ENCODE measurements at regions not wholly inside any gene's neighbourhood (a gene's known extent, or its start where the extent isn't known, plus 50 kb on each side); places are given as distances from the start of the nearest gene placed in this dataset.
"Not testable (repeated sequence)": the region's sequence is repeated elsewhere in the genome, so short reads cannot be mapped to it uniquely, and the experiment has no call there.

DNA sequence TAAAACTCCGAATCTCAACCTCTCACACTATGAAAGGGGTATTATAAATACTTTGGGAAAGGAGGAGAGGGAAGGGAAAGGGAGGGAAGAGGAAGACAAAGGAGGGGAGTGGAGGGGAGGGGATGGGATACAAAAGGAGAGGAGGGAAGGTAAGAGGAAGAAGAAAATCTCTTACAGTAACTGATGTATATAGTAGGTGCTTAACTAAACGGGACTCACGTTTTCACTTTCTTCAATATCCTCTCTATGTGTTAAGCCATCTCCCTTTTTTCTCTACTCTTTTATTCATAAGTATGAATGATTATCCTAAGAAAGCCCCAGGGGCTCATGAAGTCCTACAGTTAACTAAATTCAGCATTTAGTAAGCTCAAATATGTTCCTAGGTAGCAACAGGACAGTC, 729.6 kb upstream of the NR2F2 start:
- DNase-seq, result no peak

DNA sequence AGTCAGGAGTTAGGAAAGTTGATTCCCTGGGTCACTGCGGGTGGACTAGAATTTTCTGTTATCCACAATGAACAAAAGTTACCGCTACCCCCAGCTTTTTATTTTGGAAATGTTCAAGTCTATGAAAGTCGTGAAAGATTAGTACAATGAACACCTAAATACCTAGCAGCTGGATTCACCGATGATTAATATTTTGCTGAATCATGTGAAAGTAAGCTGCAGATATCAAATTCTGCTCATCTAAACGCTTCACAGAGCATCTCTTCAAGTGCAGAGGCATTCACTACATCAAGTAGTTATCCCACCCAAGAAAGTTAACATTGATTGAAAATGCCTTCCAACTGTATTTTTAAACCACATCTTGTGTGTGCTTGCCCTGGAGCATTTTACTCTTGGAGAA, 729.0 kb upstream of the NR2F2 start:
- no peak for DNase-seq

DNA sequence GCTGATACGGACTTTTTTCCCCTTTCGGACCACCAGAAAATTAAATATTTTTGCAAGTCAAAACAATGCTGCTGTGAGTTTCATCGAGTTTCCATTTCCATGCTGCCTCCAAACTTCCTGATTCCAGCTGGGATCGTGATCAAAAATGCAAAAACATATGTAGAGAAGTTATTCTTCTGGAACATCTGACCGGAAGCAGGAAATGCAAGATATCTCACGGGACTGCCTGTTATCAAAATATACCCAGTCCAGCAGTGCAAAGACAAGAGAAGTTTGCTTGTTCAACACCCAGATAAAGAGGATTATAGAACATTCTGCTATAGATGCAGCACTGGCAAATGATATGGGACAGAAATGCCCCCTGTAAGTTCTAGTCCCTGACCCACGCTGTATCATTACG, 726.7 kb upstream of the NR2F2 start:
- no peak for DNase-seq

DNA sequence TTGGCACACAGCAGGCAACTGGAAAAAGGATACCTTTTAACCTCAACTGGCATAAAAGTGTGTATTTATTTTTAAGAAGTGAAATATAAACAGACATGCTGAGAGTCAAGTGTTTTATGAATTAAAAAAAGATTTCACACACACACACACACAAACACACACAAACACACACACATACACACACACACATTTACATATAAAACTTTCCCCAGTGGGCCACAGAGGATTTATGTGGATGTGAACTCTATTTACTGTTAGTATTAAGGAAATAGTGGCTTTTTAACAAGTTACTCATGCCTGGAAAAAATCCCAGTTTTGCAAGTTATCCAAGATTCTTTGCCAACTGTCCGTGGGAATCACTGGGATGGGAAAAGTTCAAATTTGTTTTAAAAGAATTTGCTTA, 725.9 kb upstream of the NR2F2 start:
- no peak for DNase-seq

DNA sequence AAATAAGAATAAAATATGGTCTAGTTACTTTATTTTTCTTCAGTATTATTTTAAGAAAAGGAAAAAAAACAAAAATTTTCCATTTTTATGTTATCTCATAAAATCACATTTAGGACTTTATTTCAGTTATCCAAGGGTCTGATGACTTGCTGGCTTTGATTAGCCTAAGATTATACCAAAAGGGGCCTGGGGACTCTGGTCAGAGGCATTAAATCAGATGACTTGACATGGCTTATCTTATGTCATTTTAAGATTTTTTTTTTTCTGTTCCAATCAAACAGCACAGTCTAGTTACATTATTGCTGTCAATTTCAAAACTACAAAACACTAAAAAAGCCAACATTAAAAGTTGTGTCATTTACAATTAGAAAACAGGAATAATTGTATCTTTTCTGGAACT, 725.4 kb upstream of the NR2F2 start:
- DNase-seq, result no peak

DNA sequence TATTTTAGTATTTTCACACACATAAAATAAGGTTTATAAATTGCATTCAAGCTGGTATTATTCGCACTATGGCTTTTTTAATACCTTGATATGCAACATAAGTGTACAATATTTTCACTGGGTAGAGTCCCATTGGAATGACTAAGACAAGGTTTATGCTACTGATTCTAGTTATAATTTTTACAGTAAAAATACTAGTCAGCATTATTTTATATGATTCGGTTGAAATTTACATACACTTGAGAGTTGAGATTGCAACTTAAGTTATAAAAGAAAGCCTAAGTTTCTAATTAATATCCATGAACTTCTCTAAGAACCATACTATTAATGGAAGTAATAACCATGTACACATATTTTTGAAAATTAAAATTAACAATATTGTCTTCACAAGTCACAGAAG, 723.9 kb upstream of the NR2F2 start:
- DNase-seq, result no peak

DNA sequence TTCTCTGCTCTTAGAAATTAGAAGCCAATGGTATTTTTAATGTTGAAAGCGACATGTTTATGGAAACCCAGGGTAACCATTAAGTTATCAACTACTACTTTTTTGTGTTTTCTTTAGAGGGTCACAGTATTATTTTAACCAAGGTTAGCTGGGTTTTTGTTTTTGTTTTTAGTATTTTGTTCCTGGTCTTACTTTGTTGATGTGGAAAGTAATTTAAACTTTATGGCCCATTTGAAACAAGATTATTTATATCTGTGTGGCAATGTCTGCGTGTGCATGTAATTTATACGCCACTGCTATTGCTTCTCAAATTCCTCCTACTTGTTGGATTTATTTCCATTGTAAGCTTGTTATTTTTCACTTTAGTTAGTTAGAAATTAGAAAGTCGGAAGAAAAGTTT, 722.1 kb upstream of the NR2F2 start:
- no peak for DNase-seq

DNA sequence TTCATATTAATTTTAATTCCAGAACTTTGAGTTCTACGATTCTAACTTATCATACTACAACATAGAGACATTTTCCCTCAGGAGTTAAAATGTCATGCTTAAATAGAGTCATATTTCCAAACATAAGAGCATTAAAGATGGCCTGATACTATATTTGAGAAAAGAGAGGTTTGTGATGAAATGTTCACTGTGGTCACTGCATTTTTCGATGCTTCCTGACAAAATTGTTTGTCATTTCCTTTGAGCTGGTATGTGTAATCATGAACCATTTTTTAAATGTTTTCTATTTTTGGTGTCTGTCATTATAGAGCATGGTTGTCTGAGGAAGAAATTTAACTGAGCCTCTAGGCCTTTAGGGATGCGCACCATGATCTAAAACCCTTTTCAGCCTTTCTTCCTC, 721.4 kb upstream of the NR2F2 start:
- DNase-seq, result no peak

DNA sequence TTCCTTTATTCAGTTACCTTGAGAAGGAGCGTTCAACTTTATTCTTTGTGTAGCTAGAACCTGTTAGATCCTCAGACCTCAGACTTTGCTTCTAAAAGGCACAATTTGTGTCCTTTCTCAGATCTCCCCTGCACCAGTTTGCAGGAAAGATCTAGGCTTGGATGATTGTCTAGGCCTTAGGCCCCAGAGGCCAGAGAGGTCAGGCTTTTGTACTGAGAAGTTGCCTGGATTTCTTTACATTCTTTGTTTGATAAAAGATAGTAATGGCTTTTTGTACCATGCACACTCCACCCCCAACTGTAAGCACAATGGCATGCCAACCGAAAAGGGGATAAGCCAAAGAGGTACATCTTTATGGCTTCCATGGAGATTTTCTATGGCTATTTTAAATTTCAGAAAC, 719.6 kb upstream of the NR2F2 start:
- DNase-seq, result no peak

DNA sequence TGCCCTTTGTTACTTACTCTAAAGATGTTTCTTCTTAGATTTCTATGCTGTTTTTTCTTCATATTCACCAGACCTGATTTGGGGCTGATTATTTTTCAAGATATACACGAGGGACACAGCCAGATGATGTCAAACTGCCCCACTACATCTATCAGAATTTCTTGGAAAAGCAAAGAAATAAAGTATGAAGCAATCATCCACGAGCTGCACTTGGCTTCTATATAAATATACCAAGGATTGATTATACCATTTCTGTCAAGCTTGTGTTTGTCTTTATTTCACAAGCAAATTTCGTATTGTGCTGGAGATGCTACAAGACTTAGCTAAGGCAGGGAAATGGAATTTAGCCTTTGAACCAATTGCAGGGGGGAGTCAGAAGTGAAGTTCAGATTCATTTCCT, 715.1 kb upstream of the NR2F2 start:
- DNase-seq, result no peak

DNA sequence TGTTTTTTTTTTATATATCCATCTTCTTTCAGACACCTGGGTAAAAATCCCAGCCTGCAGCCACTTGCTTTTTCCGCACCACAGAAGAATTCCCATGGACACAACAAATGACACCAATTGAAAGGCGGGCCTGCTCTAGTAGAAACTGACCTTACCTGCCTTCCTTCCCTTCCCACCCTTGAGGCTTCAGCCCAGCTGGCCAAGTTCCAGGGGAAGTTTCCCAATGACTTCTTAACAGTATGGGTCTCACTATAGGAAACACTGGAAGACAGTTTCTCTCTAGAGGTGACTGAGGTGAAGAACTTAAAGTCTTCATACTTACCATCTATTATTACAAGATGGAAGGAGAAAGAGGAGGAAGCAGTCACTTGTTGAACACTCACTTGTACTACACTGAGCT, 714.2 kb upstream of the NR2F2 start:
- no peak for DNase-seq

DNA sequence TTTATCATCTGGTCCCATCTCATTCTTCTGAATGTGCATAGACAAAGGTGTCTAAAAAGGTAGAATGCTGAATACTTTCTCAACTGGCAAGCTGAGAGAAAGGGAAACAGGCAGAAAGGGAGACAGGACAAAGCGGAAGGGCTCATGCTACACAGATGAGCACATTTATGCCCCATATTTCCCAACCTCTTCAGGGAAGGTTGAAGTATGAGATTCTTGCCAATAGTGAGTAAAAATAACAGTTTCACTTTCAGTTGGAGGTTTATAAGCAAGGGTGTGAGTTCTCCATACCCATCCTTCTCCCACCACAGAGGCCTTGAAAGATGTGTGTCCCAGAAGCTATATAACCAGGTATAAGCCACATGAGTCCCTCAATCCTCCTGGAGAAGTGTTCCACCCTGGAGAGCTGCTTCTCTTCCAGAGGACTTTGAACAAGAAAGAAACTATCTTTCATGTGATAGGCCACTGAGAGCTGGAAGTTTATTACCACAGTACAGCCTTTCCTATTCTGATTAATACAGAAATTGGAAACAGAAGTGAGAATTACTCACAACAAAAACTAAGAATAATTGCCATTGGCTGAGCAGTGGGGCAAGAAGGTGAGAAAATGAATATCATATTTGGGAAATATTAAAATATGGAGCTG, 709.4 kb upstream of the NR2F2 start:
- DNase-seq, result no peak

DNA sequence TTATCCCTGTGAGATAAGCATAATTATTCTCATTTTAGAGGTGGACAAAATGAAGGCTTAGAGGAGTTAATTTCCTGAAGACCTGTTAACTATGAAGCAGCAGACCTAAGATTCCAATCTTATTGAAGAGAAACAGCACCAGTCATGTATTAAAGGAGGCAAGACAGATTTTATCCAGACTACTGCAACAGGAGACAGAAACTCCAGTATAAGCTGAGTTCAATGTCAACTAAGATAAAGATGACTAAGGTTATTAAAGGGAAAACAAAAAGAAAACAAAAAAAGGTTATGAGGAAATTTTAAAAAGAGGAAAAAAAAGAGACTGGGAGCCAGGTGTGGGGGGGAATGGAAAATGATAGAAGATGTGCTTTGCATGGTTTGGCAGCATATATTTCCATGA, 707.7 kb upstream of the NR2F2 start:
- no peak for DNase-seq

DNA sequence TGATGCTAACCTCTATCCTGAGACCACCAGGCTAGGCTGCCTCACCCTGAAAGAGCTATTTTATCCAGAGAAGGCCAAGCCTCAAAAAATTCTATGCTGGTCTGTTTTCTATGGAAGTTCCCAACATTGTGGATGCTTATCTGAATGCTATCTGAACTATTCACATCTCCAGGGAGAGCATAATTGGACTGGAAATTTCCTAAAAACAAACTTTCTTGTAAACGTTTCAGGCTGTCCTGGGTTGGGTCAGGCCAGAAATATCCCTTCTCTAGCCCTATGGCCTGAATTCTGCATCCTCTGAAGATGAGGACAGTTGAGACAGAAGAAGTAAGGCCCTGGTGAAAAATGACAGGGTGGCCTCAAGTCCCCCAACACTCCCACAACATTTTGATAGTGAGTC, 706.4 kb upstream of the NR2F2 start:
- no peak for DNase-seq

DNA sequence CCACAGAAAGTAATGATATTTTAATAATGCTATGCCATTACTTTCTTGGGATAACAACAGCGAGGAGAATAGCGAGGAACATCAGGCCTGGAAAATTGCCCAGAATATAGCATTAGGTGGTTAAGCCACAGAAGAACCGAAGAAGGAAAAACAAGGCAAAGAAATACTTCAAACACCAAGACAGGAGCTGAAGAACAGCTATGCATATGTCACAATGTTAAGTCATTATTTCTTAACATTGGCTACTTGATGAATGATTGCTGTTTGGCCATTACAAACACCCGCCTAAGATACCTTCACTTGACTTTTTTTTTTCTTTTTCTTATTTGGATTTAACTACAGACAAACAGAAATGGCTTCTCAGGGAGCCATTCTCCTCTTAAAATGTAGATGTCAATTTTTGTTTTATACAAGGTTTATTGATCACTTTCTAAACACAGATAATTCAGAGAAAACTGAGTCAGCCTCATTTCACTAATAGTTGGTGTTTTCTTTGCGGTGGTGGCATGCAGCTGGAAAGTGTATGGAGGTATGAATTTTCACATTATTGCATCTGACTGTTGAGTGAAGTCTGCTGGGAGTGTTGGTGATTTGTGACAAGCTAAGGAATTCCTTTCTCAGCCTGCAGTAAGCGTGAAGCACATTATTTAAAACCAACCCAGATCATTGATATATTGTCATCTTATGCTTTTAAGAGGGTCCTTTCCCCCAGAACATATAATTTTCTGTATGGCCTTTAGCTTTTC, 705.7 kb upstream of the NR2F2 start:
- no peak for DNase-seq

DNA sequence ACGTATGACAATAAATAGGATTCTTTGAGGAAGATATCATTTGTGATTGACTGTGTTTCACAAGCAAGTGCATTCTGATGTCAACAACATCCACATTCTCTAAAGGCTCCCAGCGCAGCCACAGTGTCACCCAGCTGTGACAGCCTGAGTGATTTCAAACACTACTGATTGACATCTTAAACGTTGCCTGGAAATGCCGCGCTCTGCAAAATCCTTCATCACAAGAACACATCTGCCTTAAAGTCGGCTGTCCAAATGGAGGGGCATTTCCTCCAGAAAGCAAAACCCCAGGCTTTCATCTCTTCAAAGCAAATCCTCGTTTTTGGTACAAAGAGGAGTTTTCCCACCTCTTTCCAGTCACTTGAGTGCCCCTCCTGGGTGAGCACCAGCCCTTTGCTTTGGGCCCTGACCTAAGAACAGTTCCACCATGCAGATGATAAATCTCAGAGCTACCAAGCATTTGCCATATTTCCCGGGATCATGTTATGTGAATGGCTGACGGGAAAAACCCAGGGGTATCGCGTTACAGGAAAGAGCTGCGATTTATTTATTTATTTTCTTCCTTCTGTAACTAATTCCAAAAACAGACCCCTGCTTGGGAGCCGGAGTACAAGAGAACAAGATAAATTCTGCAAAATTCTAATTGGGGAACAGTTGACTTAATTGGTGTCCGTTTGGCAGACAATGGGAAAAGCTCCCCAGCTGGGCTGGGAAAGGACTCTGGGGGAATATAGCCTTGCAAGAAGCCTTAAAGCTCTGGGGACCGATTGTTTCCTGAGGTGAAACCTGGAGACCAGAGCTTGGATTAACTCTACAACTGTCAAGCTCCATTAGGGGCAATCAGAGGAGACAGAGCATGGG, 703.8 kb upstream of the NR2F2 start:
- peak; percentile 57 to 61 for DNase-seq

DNA sequence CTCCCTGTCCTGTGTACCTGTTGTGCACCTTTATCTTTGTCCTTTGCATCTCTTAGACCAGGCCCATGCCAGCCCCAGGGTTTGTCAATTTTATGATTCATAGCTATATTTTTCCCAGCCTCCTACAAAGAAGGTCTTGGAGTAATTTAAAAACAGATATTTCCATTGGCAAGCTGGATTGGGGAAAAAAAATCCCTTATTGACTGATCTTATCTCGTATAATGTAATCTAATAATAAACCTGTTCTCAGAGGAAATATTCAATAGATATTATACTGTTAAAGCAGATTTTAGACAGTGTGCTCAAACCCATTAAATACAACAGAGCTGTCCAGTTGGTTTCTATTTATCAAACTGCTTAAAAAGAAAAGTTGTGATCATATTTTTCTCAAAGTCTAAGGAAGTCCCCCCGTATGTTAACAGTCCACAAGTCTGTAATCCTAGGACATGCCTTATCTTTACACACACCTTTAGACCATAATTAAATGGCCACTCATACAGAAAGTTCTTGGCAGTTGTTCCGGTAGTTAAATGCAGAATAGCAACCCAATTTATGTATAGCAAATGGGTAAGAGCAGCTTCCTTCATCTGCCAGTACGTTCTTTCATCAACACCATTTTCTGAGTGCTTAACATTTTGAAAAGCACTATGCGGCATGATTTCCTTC, 700.9 kb upstream of the NR2F2 start:
- DNase-seq, result no peak

DNA sequence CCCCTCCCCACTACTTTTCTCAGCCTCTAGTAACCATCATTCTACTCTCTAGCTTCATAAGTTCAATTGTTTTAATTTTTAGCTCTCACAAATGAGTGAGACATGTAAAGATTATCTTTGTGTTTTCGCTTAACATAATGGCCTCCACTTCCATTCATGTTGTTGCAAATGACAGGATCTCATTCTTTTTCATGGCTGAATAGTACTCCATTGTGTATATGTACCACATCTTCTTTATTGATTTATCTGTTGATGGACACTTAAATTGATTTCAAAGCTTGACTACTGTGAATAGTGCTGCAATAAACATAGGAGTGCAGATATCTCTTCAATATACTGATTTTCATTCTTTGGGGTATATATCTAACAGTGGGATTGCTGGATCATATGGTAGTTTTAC, 699.8 kb upstream of the NR2F2 start:
- no peak for DNase-seq

DNA sequence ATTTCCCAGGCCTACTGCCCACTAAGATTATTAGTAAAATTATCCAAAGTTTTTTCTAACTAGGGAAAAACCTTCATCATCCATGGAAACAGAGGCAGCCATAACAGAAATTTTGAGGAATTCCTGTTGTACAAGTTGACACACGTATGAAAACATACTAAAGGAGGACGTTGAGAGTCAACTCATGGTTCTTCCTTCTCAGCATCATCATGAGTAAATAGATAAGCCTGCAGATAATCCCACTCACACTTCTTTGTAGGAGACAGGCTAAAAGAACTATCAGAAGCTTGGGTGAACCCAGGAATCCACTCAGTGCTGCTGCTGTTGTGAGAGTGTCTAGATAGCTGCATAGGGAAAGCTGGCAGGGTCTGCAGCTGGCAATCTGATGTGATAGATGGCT, 694.8 kb upstream of the NR2F2 start:
- DNase-seq, result no peak

DNA sequence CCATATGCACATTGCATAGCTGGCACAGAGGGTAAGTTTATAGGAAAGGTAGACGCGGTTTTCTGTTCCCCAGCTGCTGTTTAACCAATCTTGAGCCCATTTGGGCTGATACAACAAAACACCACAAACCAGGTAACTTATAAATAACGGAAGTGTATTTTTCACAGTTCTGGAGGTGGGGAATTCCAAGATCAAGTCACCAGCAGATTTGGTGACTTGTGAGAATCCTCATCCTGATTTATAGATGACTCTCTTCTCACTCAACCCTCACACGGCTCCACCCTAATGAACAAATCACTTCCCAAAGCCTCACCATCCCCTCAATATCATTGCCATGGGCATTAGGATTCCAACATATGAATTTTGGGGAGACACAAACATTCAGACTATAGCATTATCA, 694.4 kb upstream of the NR2F2 start:
- DNase-seq, result no peak

DNA sequence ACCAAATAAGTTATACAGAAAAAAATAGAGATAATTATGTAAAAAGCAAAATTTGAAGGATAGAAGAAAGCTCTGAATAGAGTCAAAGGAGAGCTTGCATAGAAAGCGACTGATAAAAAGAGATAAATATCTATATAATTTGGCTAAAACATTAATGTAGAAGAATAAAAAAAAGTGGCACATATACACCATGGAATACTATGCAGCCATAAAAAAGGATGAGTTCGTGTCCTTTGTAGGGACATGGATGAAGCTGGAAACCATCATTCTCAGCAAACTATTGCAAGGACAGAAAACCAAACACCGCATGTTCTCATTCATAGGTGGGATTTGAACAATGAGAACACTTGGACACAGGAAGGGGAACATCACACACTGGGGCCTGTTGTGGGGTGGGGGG, 693.3 kb upstream of the NR2F2 start:
- not testable (repeated sequence) for DNase-seq

DNA sequence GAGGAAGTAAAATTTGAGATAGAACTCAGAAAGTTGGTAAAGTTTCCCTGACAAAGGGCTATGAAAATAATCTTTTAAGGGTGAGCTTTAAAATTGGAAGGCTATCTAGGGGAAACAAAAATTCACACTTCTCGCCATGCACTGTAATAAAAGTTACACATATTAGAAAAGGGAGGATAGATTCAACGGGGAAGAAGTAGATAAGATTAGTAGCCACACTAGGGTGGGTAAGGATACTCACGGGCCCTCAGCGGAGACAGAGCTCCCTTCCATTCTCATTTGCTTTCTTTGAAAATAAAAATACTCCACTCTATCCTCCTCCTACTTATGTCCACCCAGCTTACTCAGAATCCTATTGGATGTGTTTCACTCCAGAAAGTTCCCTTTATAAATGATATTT, 691.3 kb upstream of the NR2F2 start:
- no peak for DNase-seq

DNA sequence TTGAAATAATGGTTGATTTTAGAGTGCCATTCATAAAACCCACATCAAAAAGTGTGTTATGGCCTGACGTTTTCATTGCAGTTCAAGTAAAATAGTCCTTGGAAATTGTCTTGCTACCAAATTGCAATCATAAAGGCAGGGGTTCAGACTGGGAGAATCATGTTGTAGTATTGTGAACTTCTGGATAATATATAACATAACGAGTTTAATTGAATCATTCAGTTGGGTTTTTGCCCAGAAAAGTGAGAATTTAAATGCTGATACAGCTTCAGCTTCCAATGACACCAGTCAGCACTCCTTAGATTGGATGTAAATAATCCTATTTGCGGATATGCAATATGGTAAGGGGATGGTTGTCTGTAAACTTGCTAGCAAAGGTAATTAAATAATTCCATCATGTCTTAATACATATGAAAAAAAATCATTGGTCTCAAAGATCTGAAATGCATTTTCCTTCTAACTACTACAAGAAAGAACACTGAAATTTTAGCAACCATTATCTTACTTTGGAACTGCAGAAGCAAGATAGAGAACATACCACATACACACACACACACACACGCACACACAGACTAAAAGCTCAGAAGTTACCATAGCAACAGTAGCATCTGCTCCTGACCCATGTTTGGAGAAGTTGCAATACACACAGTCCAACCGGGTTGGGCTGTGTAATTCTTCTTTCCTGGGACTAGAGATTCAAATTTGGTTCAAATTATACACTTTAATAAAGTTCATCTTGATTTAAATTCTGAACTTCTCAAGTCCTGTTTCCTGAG, 686.2 kb upstream of the NR2F2 start:
- no peak for DNase-seq
